GM23338 (cell line): ENCODE measurements at regions not wholly inside any gene's neighbourhood (a gene's known extent, or its start where the extent isn't known, plus 50 kb on each side); places are given as distances from the start of the nearest gene placed in this dataset.

Experiments used
- ATAC-seq: fragments of 200-7000 bp; cut with Tn5 transposase; 3 replicates; pipeline ENCODE4 v1.9.1; 2020
- DNase-seq: peaks from one replicate; pipeline ENCODE4 v3.0.0-alpha.2; 2015; ENCODE audit warnings: low spot score
- H2AFZ ChIP-seq: fragments of 200-600 bp; sonication (generic); 2 replicates; pipeline ENCODE4 v1.8.0; 2016; ENCODE audit warnings: antibody characterized with exemption, mild to moderate bottlenecking, moderate library complexity
- H3F3A ChIP-seq: fragments of 200-600 bp; sonication (generic); replicated peaks from 2 replicates; pipeline ENCODE4 v1.8.0; 2017; ENCODE audit warnings: antibody characterized with exemption, mixed run types, low read depth
- H3K27ac ChIP-seq: fragments of 200-600 bp; sonication (generic); 2 replicates; pipeline ENCODE4 v1.6.1; 2016; ENCODE audit warnings: low read depth
- H3K27me3 ChIP-seq: fragments of 200-600 bp; sonication (generic); 2 replicates; pipeline ENCODE4 v1.8.0; 2016; ENCODE audit warnings: mild to moderate bottlenecking, mixed run types, moderate library complexity; ENCODE audit not compliant: insufficient read depth
- H3K36me3 ChIP-seq: fragments of 200-600 bp; sonication (generic); 2 replicates; pipeline ENCODE4 v1.8.0; 2016; ENCODE audit warnings: mild to moderate bottlenecking; ENCODE audit not compliant: insufficient read depth
- H3K4me1 ChIP-seq: fragments of 200-600 bp; sonication (generic); 2 replicates; pipeline ENCODE4 v1.8.0; 2016; ENCODE audit warnings: mild to moderate bottlenecking, moderate library complexity; ENCODE audit not compliant: insufficient read depth
- H3K4me2 ChIP-seq: fragments of 200-600 bp; sonication (generic); 2 replicates; pipeline ENCODE4 v1.7.1; 2017; ENCODE audit warnings: mixed run types
- H3K4me3 ChIP-seq: fragments of 200-600 bp; sonication (generic); 2 replicates; pipeline ENCODE4 v1.6.1; 2016; ENCODE audit warnings: mixed run types
- H3K79me2 ChIP-seq: fragments of 200-600 bp; sonication (generic); replicated peaks from 2 replicates; pipeline ENCODE4 v1.8.0; 2017; ENCODE audit warnings: mild to moderate bottlenecking; ENCODE audit not compliant: insufficient read depth
- H3K9me2 ChIP-seq: fragments of 200-600 bp; sonication (generic); 2 replicates; pipeline ENCODE4 v1.8.0; 2017; ENCODE audit not compliant: insufficient read depth
- H4K20me1 ChIP-seq: fragments of 200-600 bp; sonication (generic); replicated peaks from 2 replicates; pipeline ENCODE4 v1.8.0; 2017; ENCODE audit warnings: mild to moderate bottlenecking; ENCODE audit not compliant: insufficient read depth
- H3K27ac Mint-ChIP-seq: 2 replicates; pipeline ENCODE4 v1.8.0; 2020; ENCODE audit warnings: inconsistent platforms, mild to moderate bottlenecking, moderate library complexity, mixed read lengths
- H3K27me3 Mint-ChIP-seq: 3 replicates; pipeline ENCODE4 v1.8.0; 2022; ENCODE audit warnings: low read depth, mild to moderate bottlenecking, moderate library complexity, mixed read lengths, inconsistent platforms; ENCODE audit not compliant: insufficient read depth, poor library complexity
- H3K36me3 Mint-ChIP-seq: 3 replicates; pipeline ENCODE4 v1.8.0; 2021; ENCODE audit warnings: low read depth, mild to moderate bottlenecking, inconsistent platforms, moderate library complexity, mixed read lengths
- H3K4me1 Mint-ChIP-seq: 3 replicates; pipeline ENCODE4 v1.8.0; 2020; ENCODE audit warnings: mild to moderate bottlenecking, inconsistent platforms, mixed read lengths
- H3K4me3 Mint-ChIP-seq: 3 replicates; pipeline ENCODE4 v1.8.0; 2021; ENCODE audit warnings: moderate library complexity, mild to moderate bottlenecking, inconsistent platforms, mixed read lengths
- H3K9me3 Mint-ChIP-seq: 3 replicates; pipeline ENCODE4 v1.8.0; 2020; ENCODE audit warnings: moderate library complexity, mild to moderate bottlenecking, inconsistent platforms, mixed read lengths
- CREB1 ChIP-seq: fragments of 250-450 bp; sonication (Bioruptor Pico); IDR thresholded peaks from 2 replicates; pipeline ENCODE4 v1.5.0; 2020; ENCODE audit warnings: low read depth, mild to moderate bottlenecking, moderate library complexity
- EZH2 ChIP-seq: fragments of 200-600 bp; sonication (generic); IDR thresholded peaks from one replicate; pipeline ENCODE4 v1.8.0; 2017; ENCODE audit warnings: antibody characterized with exemption, mild to moderate bottlenecking, low read depth; ENCODE audit not compliant: unreplicated experiment
- JUNB ChIP-seq: IDR thresholded peaks from one replicate; pipeline ENCODE4 v1.6.1; 2016; ENCODE audit warnings: antibody characterized with exemption; ENCODE audit not compliant: unreplicated experiment
- POLR2AphosphoS5 ChIP-seq: IDR thresholded peaks from 2 replicates; pipeline ENCODE4 v1.6.1; 2016; ENCODE audit warnings: antibody characterized with exemption, low read depth
- TF ChIP-seq, protein P1 (sequence below): fragments of 250-450 bp; sonication (Bioruptor Pico); IDR thresholded peaks from 2 replicates; pipeline ENCODE4 v1.5.0; 2020; ENCODE audit warnings: mild to moderate bottlenecking, moderate library complexity
- TF ChIP-seq, protein P2 (sequence below), 2 experiments: fragments of 200-600 bp in 1 of 2; sonication (generic) in 1 of 2; conservative IDR thresholded peaks; 2 replicates each; pipeline versions ENCODE4 v1.5.1 to v1.6.1; 2016 to 2017; ENCODE audit warnings: antibody characterized with exemption in 2 of 2, low read depth in 2 of 2, mild to moderate bottlenecking in 2 of 2, moderate library complexity in 1 of 2

DNA sequence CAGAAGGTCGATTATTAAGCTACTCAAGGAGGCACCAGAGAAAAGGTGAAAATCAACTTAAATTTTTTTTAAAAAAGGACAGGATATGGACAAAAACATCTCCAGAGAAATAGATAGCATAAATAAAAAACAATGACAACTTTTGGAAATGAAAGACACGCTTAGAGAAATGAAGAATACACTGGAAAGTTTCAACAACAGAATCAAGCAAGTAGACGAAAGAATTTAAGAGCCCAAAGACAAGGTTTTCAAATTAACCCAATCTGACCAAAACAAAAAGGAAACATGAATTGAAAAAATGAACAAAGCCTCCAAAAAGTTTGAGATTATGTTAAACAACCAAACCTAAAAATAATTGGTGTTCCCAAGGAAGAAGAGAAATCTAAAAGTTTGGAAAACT is 191.1 kb upstream of the BMP4 start:
- no peaks in the 10 kb centered on the region for H3K27me3 ChIP-seq
- Mint-ChIP-seq H3K4me3 (no peak overlapping the region), H3K9me3 (peaks cover 5% of the 10 kb centered on the region; the same call in 2 of the 3 replicates), H3K27ac (no peak overlapping the region), H3K4me1 (no peaks in the 10 kb centered on the region), H3K36me3 (peaks cover 3% of the 10 kb centered on the region; the same call in 1 of the 3 replicates), H3K27me3 (peaks cover 3% of the 10 kb centered on the region)
- ATAC-seq: no peak
- H3K27ac ChIP-seq: no peak overlapping the region
- H3K4me2 ChIP-seq: no peak overlapping the region
- no peak overlapping the region for H2AFZ ChIP-seq
- H3K4me3 ChIP-seq: no peak overlapping the region
- TF ChIP-seq, protein P1, sequence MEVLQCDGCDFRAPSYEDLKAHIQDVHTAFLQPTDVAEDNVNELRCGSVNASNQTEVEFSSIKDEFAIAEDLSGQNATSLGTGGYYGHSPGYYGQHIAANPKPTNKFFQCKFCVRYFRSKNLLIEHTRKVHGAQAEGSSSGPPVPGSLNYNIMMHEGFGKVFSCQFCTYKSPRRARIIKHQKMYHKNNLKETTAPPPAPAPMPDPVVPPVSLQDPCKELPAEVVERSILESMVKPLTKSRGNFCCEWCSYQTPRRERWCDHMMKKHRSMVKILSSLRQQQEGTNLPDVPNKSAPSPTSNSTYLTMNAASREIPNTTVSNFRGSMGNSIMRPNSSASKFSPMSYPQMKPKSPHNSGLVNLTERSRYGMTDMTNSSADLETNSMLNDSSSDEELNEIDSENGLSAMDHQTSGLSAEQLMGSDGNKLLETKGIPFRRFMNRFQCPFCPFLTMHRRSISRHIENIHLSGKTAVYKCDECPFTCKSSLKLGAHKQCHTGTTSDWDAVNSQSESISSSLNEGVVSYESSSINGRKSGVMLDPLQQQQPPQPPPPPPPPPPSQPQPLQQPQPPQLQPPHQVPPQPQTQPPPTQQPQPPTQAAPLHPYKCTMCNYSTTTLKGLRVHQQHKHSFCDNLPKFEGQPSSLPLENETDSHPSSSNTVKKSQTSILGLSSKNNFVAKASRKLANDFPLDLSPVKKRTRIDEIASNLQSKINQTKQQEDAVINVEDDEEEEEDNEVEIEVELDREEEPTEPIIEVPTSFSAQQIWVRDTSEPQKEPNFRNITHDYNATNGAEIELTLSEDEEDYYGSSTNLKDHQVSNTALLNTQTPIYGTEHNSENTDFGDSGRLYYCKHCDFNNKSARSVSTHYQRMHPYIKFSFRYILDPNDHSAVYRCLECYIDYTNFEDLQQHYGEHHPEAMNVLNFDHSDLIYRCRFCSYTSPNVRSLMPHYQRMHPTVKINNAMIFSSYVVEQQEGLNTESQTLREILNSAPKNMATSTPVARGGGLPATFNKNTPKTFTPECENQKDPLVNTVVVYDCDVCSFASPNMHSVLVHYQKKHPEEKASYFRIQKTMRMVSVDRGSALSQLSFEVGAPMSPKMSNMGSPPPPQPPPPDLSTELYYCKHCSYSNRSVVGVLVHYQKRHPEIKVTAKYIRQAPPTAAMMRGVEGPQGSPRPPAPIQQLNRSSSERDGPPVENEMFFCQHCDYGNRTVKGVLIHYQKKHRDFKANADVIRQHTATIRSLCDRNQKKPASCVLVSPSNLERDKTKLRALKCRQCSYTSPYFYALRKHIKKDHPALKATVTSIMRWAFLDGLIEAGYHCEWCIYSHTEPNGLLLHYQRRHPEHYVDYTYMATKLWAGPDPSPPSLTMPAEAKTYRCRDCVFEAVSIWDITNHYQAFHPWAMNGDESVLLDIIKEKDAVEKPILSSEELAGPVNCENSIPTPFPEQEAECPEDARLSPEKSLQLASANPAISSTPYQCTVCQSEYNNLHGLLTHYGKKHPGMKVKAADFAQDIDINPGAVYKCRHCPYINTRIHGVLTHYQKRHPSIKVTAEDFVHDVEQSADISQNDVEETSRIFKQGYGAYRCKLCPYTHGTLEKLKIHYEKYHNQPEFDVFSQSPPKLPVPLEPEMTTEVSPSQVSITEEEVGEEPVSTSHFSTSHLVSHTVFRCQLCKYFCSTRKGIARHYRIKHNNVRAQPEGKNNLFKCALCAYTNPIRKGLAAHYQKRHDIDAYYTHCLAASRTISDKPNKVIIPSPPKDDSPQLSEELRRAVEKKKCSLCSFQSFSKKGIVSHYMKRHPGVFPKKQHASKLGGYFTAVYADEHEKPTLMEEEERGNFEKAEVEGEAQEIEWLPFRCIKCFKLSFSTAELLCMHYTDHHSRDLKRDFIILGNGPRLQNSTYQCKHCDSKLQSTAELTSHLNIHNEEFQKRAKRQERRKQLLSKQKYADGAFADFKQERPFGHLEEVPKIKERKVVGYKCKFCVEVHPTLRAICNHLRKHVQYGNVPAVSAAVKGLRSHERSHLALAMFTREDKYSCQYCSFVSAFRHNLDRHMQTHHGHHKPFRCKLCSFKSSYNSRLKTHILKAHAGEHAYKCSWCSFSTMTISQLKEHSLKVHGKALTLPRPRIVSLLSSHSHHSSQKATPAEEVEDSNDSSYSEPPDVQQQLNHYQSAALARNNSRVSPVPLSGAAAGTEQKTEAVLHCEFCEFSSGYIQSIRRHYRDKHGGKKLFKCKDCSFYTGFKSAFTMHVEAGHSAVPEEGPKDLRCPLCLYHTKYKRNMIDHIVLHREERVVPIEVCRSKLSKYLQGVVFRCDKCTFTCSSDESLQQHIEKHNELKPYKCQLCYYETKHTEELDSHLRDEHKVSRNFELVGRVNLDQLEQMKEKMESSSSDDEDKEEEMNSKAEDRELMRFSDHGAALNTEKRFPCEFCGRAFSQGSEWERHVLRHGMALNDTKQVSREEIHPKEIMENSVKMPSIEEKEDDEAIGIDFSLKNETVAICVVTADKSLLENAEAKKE (CRISPR knock-in tag): no peak
- TF ChIP-seq JUNB: no peak
- TF ChIP-seq, protein P2, sequence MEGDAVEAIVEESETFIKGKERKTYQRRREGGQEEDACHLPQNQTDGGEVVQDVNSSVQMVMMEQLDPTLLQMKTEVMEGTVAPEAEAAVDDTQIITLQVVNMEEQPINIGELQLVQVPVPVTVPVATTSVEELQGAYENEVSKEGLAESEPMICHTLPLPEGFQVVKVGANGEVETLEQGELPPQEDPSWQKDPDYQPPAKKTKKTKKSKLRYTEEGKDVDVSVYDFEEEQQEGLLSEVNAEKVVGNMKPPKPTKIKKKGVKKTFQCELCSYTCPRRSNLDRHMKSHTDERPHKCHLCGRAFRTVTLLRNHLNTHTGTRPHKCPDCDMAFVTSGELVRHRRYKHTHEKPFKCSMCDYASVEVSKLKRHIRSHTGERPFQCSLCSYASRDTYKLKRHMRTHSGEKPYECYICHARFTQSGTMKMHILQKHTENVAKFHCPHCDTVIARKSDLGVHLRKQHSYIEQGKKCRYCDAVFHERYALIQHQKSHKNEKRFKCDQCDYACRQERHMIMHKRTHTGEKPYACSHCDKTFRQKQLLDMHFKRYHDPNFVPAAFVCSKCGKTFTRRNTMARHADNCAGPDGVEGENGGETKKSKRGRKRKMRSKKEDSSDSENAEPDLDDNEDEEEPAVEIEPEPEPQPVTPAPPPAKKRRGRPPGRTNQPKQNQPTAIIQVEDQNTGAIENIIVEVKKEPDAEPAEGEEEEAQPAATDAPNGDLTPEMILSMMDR (conservative IDR thresholded peaks at IDR 0.05; ENCODE audit: low read depth in 2 of 2): no peak
- TF ChIP-seq EZH2: no peak
- TF ChIP-seq POLR2AphosphoS5: no peak
- TF ChIP-seq CREB1 (CRISPR knock-in tag): no peak
- H3K36me3 ChIP-seq: no peaks in the 10 kb centered on the region
- H3K9me2 ChIP-seq: peaks cover 9% of the 10 kb centered on the region
- H4K20me1 ChIP-seq: no peaks in the 10 kb centered on the region
- no peaks in the 10 kb centered on the region for H3K79me2 ChIP-seq
- H3K4me1 ChIP-seq: no peaks in the 10 kb centered on the region
- H3F3A ChIP-seq: no peaks in the 10 kb centered on the region
- no peak for DNase-seq
